Left lung (tissue), 4 donors: ENCODE measurements at regions not wholly inside any gene's neighbourhood (a gene's known extent, or its start where the extent isn't known, plus 50 kb on each side); places are given as distances from the start of the nearest gene placed in this dataset.

Experiments used
- ATAC-seq: fragments of 200-7000 bp; cut with Tn5 transposase; one replicate; pipeline ENCODE4 v1.9.1; 2020; ENCODE audit warnings: moderate library complexity
- DNase-seq, 4 donors: peaks; one replicate each; pipeline ENCODE4 v3.0.0-alpha.2; 2013 to 2020
- H3K27ac ChIP-seq, 2 donors: fragments of 200-600 bp; sonication (generic) in 1 of 2; one replicate each; pipeline versions ENCODE4 v1.5.0 to v1.8.0; 2020 to 2021
- H3K27me3 ChIP-seq, 2 donors: fragments of 200-600 bp; sonication (generic) in 1 of 2; one replicate each; pipeline versions ENCODE4 v1.5.0 to v1.8.0; 2020 to 2021
- H3K36me3 ChIP-seq, 2 donors: fragments of 200-600 bp; sonication (generic) in 1 of 2; one replicate each; pipeline versions ENCODE4 v1.5.0 to v1.8.0; 2020 to 2021
- H3K4me1 ChIP-seq, 2 donors: fragments of 200-600 bp; one replicate each; pipeline ENCODE4 v1.8.0; 2021
- H3K4me3 ChIP-seq, 2 donors: fragments of 200-600 bp; sonication (generic) in 1 of 2; one replicate each; pipeline versions ENCODE4 v1.5.0 to v1.8.0; 2020 to 2021; ENCODE audit warnings: mild to moderate bottlenecking in 1 of 2
- H3K9me3 ChIP-seq, 2 donors: fragments of 200-600 bp; sonication (generic) in 1 of 2; one replicate each; pipeline versions ENCODE4 v1.5.0 to v1.8.0; 2020 to 2021
- intact Hi-C, 2 donors: fragments of 100-400 bp; cut with DNase I; formaldehyde crosslinking; loops; one replicate each; pipeline versions ENCODE4 v1.11.2 to v1.14.2; 2022
- TF ChIP-seq, protein P1 (sequence below), 2 donors: fragments of 200-600 bp; sonication (generic) in 1 of 2; IDR thresholded peaks; one replicate each; pipeline versions ENCODE4 v1.5.0 to v1.8.0; 2021; ENCODE audit warnings: antibody characterized with exemption in 2 of 2
- donor health status: DM: no; HTN: yes; CAD: no.
- donor health status: DM: no; HTN: no; CAD: no.

DNA sequence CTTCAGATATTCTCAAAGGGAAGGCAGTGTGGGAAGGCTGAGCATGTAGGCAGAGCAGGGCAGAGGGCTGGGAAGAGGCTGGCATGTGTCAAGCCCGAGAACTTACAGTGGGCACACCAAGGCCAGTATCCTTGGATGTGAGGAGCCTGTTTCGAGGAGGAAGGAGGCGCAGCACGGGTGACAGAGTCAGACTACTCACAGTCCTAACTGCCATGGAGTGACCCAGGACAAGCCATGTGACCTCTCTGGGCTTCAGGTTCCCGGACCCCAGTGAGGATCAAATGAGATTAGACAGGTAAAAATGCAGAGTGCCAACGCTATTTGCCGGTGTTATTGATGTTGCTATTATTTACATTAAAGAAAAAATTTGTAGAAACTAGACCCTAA, 65.3 kb downstream of the NSMCE3 start:
- TF ChIP-seq, protein P1, sequence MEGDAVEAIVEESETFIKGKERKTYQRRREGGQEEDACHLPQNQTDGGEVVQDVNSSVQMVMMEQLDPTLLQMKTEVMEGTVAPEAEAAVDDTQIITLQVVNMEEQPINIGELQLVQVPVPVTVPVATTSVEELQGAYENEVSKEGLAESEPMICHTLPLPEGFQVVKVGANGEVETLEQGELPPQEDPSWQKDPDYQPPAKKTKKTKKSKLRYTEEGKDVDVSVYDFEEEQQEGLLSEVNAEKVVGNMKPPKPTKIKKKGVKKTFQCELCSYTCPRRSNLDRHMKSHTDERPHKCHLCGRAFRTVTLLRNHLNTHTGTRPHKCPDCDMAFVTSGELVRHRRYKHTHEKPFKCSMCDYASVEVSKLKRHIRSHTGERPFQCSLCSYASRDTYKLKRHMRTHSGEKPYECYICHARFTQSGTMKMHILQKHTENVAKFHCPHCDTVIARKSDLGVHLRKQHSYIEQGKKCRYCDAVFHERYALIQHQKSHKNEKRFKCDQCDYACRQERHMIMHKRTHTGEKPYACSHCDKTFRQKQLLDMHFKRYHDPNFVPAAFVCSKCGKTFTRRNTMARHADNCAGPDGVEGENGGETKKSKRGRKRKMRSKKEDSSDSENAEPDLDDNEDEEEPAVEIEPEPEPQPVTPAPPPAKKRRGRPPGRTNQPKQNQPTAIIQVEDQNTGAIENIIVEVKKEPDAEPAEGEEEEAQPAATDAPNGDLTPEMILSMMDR (IDR thresholded peaks at IDR 0.05), result no peak
- ATAC-seq (no peak), DNase-seq (no peak)
- Histone ChIP-seq H3K4me1 (no peaks in the 10 kb centered on the region), H3K4me3 (no peak overlapping the region), H3K36me3 (no peaks in the 10 kb centered on the region), H3K27ac (no peak overlapping the region), H3K27me3 (peaks cover 0 to 5% of the 10 kb centered on the region in 2 donors), H3K9me3 (no peaks in the 10 kb centered on the region)
- intact Hi-C loops, result no loop called here

DNA sequence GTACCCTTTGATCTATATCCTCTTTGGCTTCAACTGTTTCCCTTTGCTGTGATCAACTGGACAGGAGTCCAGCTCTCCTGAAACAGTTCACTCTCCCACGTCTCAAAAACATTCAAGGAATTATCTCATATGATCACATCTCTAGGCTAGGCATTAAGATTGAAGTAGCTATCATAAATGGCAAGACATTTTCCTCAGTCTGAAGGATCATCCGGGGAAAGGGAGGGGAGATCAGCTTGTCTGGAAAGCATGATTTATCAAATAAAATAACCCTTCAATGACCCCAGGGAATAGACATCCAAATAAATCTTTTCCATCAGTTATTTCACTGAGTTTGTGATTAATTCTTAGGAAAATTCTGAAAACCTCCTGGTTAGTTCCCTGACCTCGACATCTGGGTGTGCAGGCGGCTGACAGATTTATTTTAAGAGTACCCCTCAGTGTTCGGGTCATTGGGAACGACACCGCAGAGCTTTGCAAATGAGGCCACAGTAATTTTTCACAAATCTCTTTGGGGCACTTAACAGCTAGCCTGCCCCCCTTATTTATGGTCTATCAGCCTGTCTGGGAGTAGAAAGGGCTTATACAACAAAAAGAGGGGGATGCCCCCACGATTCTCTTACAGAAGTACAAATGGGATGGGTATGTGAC, 65.8 kb downstream of the NSMCE3 start:
- no peak for DNase-seq
- no peak overlapping the region for H3K27ac ChIP-seq
- H3K4me1 ChIP-seq, result no peaks in the 10 kb centered on the region
- H3K27me3 ChIP-seq, result peaks cover 0 to 5% of the 10 kb centered on the region in 2 donors
- intact Hi-C loops, result no loop called here
- TF ChIP-seq, protein P1 (IDR thresholded peaks at IDR 0.05), result no peak
- no peak for ATAC-seq
- H3K36me3 ChIP-seq, result no peaks in the 10 kb centered on the region
- H3K9me3 ChIP-seq, result no peaks in the 10 kb centered on the region
- H3K4me3 ChIP-seq, result no peak overlapping the region

GRCh38 chr15:29196722-29197121, 72.9 kb downstream of the NSMCE3 start:
- Histone ChIP-seq H3K4me3 (no peak overlapping the region), H3K27me3 (no peaks in the 10 kb centered on the region), H3K9me3 (no peaks in the 10 kb centered on the region), H3K27ac (no peak overlapping the region), H3K4me1 (no peaks in the 10 kb centered on the region), H3K36me3 (no peaks in the 10 kb centered on the region)
- DNase-seq (no peak), ATAC-seq (no peak)
- TF ChIP-seq, protein P1 (IDR thresholded peaks at IDR 0.05), result no peak
- intact Hi-C loops, result no loop called here

GRCh38 chr15:29196290-29196689, 73.3 kb downstream of the NSMCE3 start:
- Histone ChIP-seq H3K27me3 (no peaks in the 10 kb centered on the region), H3K9me3 (no peaks in the 10 kb centered on the region), H3K36me3 (no peaks in the 10 kb centered on the region), H3K4me1 (no peaks in the 10 kb centered on the region), H3K27ac (no peak overlapping the region), H3K4me3 (no peak overlapping the region)
- intact Hi-C loops, result no loop called here
- ATAC-seq, result no peak
- TF ChIP-seq, protein P1 (IDR thresholded peaks at IDR 0.05), result no peak
- DNase-seq, result no peak

DNA sequence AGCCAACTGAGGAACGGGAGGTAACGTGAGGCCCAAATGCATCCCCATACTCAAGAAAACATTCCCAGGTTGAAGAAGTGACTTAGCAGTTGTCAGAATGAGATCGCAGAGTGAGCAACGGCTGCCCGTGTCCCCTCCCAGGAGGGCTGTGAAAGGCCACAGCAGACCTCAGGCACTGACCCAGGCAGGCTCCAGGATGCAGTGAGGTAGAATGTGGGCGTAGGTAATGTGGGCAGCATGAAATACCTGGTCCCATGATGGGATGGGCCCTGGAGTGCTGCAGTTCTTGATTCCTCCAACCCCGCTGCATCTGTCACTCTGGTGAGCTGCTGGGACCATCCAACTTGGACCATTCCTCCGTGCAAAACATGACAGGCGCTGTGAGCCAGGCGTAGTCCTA, 74.8 kb downstream of the NSMCE3 start:
- Histone ChIP-seq H3K4me1 (no peaks in the 10 kb centered on the region), H3K9me3 (no peaks in the 10 kb centered on the region), H3K4me3 (no peak overlapping the region), H3K36me3 (no peaks in the 10 kb centered on the region), H3K27me3 (no peaks in the 10 kb centered on the region), H3K27ac (no peak overlapping the region)
- ATAC-seq (no peak), DNase-seq (no peak)
- intact Hi-C loops, result no loop called here
- TF ChIP-seq, protein P1 (IDR thresholded peaks at IDR 0.05), result no peak
